HCT116 (cell line): ENCODE measurements at regions not wholly inside any gene's neighbourhood (a gene's known extent, or its start where the extent isn't known, plus 50 kb on each side); places are given as distances from the start of the nearest gene placed in this dataset.
A peak's percentile ranks its signal among the peaks of the same experiment; 100 is the strongest.

Source experiments
- ATAC-seq: fragments of 200-7000 bp; cut with Tn5 transposase; 2 replicates; pipeline ENCODE4 v1.9.1; 2020; ENCODE audit warnings: mild to moderate bottlenecking, moderate library complexity
- BruUV-seq: library from RNA; stranded (reverse); fragments of 400-500 nt; replicated peaks from 2 replicates; lab custom pipeline; 2021; lab: Mats Ljungman, UMichigan
- CTCF ChIA-PET: fragments of 300-600 bp; sonication (Branson Sonifier 250); formaldehyde crosslinking; loops from one replicate; lab custom pipeline; 2021; ENCODE audit warnings: antibody characterized with exemption; lab: Charles Lee
- POLR2A ChIA-PET: fragments of 300-600, 350-600 bp; sonication (Branson Sonifier 250); formaldehyde crosslinking; loops from one replicate; lab custom pipeline; 2021; ENCODE audit warnings: antibody characterized with exemption; lab: Charles Lee
- RAD21 ChIA-PET, 2 experiments: fragments of 300-600 bp; sonication (Branson Sonifier 250); formaldehyde crosslinking; loops; one replicate each; lab custom pipeline; 2023; ENCODE audit warnings: low total read pairs in 2 of 2; ENCODE audit not compliant: uncharacterized antibody in 2 of 2, unreplicated experiment in 2 of 2, low non-redundant PET in 1 of 2; lab: Charles Lee
- DNase-seq: peaks from one replicate; pipeline ENCODE4 v3.0.0-alpha.2; 2010; ENCODE audit warnings: low read depth, low spot score
- H2AFZ ChIP-seq: fragments of 200-600 bp; shearing (Covaris generic), sonication (generic); 2 replicates; pipeline ENCODE4 v1.6.1; 2017; ENCODE audit warnings: low read depth, mixed run types, mixed read lengths, antibody characterized with exemption, low read length; ENCODE audit not compliant: poor library complexity, severe bottlenecking
- H3K27ac ChIP-seq: 2 replicates; pipeline ENCODE4 v1.5.1; 2012; ENCODE audit warnings: low read depth, low read length
- H3K27me3 ChIP-seq: fragments of 200-600 bp; sonication (generic); 2 replicates; pipeline ENCODE4 v1.6.1; 2016; ENCODE audit warnings: mixed run types, low read length, mixed read lengths; ENCODE audit not compliant: insufficient read depth
- H3K36me3 ChIP-seq, 2 experiments: fragments of 200-500 bp in 1 of 2; fragments of 200-600 bp in 1 of 2; sonication (Bioruptor generic) in 1 of 2; sonication (generic) in 1 of 2; 2 replicates each; pipeline versions ENCODE4 v1.5.1 to v1.6.1; 2014 to 2016; ENCODE audit warnings: low read length in 2 of 2, inconsistent platforms in 1 of 2, mixed read lengths in 1 of 2, mixed run types in 1 of 2; ENCODE audit not compliant: insufficient read depth in 2 of 2, control insufficient read depth in 1 of 2
- H3K4me1 ChIP-seq, 2 experiments: fragments of 200-600 bp in 1 of 2; sonication (generic) in 1 of 2; 2 replicates each; pipeline versions ENCODE4 v1.5.1 to v1.6.1; 2012 to 2017; ENCODE audit warnings: low read length in 2 of 2, inconsistent platforms in 1 of 2, mild to moderate bottlenecking in 1 of 2, mixed read lengths in 1 of 2, mixed run types in 1 of 2, moderate library complexity in 1 of 2; ENCODE audit not compliant: insufficient read depth in 2 of 2, control insufficient read depth in 1 of 2
- H3K4me2 ChIP-seq: fragments of 200-600 bp; sonication (generic); 2 replicates; pipeline ENCODE4 v1.6.1; 2017; ENCODE audit warnings: mixed run types, low read length, mixed read lengths
- H3K4me3 ChIP-seq, 2 experiments: fragments of 200-600 bp in 1 of 2; sonication (generic) in 1 of 2; replicated peaks in 1 of 2; 2 replicates each; pipeline ENCODE4 v1.5.1; 2011 to 2016; ENCODE audit warnings: low read length in 2 of 2, control low read depth in 1 of 2, low read depth in 1 of 2, mild to moderate bottlenecking in 1 of 2, mixed read lengths in 1 of 2, mixed run types in 1 of 2
- H3K79me2 ChIP-seq: fragments of 200-600 bp; sonication (generic); 2 replicates; pipeline ENCODE4 v1.6.1; 2017; ENCODE audit warnings: mild to moderate bottlenecking, mixed run types, low read length, moderate library complexity, mixed read lengths; ENCODE audit not compliant: insufficient read depth
- H3K9ac ChIP-seq: fragments of 200-600 bp; sonication (generic); 2 replicates; pipeline ENCODE4 v1.6.1; 2016; ENCODE audit warnings: low read length, mixed read lengths
- H3K9me2 ChIP-seq: fragments of 200-600 bp; sonication (generic), shearing (Covaris generic); 2 replicates; pipeline ENCODE4 v1.6.1; 2017; ENCODE audit warnings: mixed run types, mild to moderate bottlenecking, moderate library complexity; ENCODE audit not compliant: insufficient read depth
- H3K9me3 ChIP-seq, 2 experiments: fragments of 200-500 bp in 1 of 2; fragments of 200-600 bp in 1 of 2; sonication (Bioruptor generic) in 1 of 2; sonication (generic) in 1 of 2; 2 replicates each; pipeline ENCODE4 v1.6.1; 2014 to 2017; ENCODE audit warnings: low read length in 2 of 2, mixed read lengths in 2 of 2, inconsistent platforms in 1 of 2, low read depth in 1 of 2, mild to moderate bottlenecking in 1 of 2, mixed run types in 1 of 2, moderate library complexity in 1 of 2; ENCODE audit not compliant: control insufficient read depth in 1 of 2, insufficient read depth in 1 of 2
- H4K20me1 ChIP-seq: fragments of 200-600 bp; sonication (generic), shearing (Covaris generic); 2 replicates; pipeline ENCODE4 v1.6.1; 2017; ENCODE audit warnings: mixed run types, mild to moderate bottlenecking, moderate library complexity; ENCODE audit not compliant: insufficient read depth
- CBX3 ChIP-seq: IDR thresholded peaks from 2 replicates; pipeline ENCODE4 v1.6.1; 2012; ENCODE audit warnings: low read depth
- CEBPB ChIP-seq: IDR thresholded peaks from 2 replicates; pipeline ENCODE4 v1.6.1; 2012; ENCODE audit warnings: low read depth
- EGR1 ChIP-seq: IDR thresholded peaks from 2 replicates; pipeline ENCODE4 v1.6.1; 2012; ENCODE audit warnings: low read depth
- EZH2phosphoT487 ChIP-seq: fragments of 200-600 bp; IDR thresholded peaks from 2 replicates; pipeline ENCODE4 v1.6.1; 2018; ENCODE audit warnings: antibody characterized with exemption, borderline replicate concordance
- FOSL1 ChIP-seq: IDR thresholded peaks from 2 replicates; pipeline ENCODE4 v1.6.1; 2012; ENCODE audit warnings: low read depth
- JUND ChIP-seq: IDR thresholded peaks from 2 replicates; pipeline ENCODE4 v1.6.1; 2012
- POLR2A ChIP-seq: IDR thresholded peaks from 2 replicates; pipeline ENCODE4 v1.7.0; 2011; ENCODE audit warnings: borderline replicate concordance; ENCODE audit not compliant: insufficient read depth, insufficient read length; ENCODE audit errors: extremely low read depth
- RAD21 ChIP-seq: IDR thresholded peaks from 2 replicates; pipeline ENCODE4 v1.6.1; 2012; ENCODE audit warnings: low read depth, mild to moderate bottlenecking
- SP1 ChIP-seq: IDR thresholded peaks from 2 replicates; pipeline ENCODE4 v1.6.1; 2012; ENCODE audit warnings: low read depth
- SRF ChIP-seq: IDR thresholded peaks from 2 replicates; pipeline ENCODE4 v1.6.1; 2012; ENCODE audit warnings: low read depth
- TCF7L2 ChIP-seq: IDR thresholded peaks from 2 replicates; pipeline ENCODE4 v1.7.0; 2011; ENCODE audit warnings: borderline replicate concordance, inconsistent platforms; ENCODE audit not compliant: insufficient read depth, insufficient read length; ENCODE audit errors: extremely low read depth
- ZFX ChIP-seq: fragments of 450-650 bp; IDR thresholded peaks from 2 replicates; pipeline ENCODE4 v1.6.1; 2017
- ZNF274 ChIP-seq: fragments of 200-500 bp; sonication (Bioruptor generic); IDR thresholded peaks from 2 replicates; pipeline ENCODE4 v1.6.1; 2014; ENCODE audit warnings: mild to moderate bottlenecking, low read depth, low read length, inconsistent platforms
- intact Hi-C: fragments of 100-400 bp; cut with micrococcal nuclease; formaldehyde crosslinking; loops from 2 replicates; pipeline ENCODE4 v1.10.0; 2022
- TF ChIP-seq, protein P1 (sequence below): IDR thresholded peaks from 2 replicates; pipeline ENCODE4 v1.6.1; 2012
- TF ChIP-seq, protein P2 (sequence below), 3 experiments: fragments of 200-600 bp in 1 of 3; sonication (generic) in 1 of 3; IDR thresholded peaks in 2 of 3; conservative IDR thresholded peaks in 1 of 3; 2 replicates each; pipeline ENCODE4 v1.5.1; 2012 to 2017; ENCODE audit warnings: low read depth in 2 of 3, low read length in 2 of 3, antibody characterized with exemption in 1 of 3, borderline replicate concordance in 1 of 3, control low read depth in 1 of 3, mild to moderate bottlenecking in 1 of 3, mixed read lengths in 1 of 3, mixed run types in 1 of 3, moderate library complexity in 1 of 3; ENCODE audit not compliant: insufficient read depth in 1 of 3
- TF ChIP-seq, protein P3 (sequence below): IDR thresholded peaks from 2 replicates; pipeline ENCODE4 v1.6.1; 2011; ENCODE audit warnings: mild to moderate bottlenecking, low read length, moderate library complexity; ENCODE audit not compliant: insufficient replicate concordance; ENCODE audit errors: extremely low read depth
- TF ChIP-seq, protein P4 (sequence below): IDR thresholded peaks from 2 replicates; pipeline ENCODE4 v1.6.1; 2012; ENCODE audit warnings: low read depth

DNA sequence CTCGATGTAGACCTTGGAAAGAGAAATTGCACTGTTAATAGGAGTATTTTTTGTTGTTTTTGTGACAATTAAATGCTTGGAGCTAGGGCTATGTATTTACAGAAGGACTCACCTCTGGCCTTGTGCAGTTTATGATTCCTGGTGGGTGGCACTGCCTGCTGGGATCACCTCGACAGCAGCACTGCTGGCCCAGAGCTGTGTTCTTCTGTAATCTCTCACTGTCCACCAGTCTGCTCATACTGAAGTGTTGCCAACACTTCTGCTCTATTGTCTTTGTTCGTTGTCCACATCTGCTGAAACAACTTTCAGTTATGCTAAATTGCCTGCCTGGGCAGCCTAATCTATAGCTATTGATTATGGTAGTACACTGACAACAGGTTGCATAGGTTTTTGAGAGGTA is 194.4 kb upstream of the ANK2 start (continued):
- TF ChIP-seq TCF7L2 (no peak), EZH2phosphoT487 (no peak), ZFX (no peak), FOSL1 (no peak), RAD21 (no peak), POLR2A (no peak), EGR1 (no peak), CBX3 (no peak), JUND (no peak)
- TF ChIP-seq, protein P1, sequence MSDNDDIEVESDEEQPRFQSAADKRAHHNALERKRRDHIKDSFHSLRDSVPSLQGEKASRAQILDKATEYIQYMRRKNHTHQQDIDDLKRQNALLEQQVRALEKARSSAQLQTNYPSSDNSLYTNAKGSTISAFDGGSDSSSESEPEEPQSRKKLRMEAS = no peak

DNA sequence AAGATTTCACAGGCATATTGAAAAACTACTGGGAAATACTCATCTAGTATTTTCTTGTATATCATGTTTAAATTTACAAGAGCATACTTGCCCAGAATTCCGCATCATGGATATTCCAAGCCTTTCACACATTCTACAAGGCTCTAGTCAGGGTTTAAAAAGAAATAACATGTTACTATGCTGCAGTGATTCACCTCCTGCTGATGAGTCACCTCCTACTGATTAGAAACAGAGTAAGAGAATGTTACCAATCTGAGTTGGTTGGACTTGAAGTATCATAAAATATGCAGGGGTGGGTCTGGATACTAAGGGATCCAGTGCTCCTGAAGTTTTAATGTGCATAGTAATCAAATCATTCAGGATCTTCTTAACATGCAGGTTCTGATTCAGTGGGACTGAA is 192.0 kb upstream of the ANK2 start:
- BruUV-seq = no TSS peak
- TF ChIP-seq, protein P2, sequence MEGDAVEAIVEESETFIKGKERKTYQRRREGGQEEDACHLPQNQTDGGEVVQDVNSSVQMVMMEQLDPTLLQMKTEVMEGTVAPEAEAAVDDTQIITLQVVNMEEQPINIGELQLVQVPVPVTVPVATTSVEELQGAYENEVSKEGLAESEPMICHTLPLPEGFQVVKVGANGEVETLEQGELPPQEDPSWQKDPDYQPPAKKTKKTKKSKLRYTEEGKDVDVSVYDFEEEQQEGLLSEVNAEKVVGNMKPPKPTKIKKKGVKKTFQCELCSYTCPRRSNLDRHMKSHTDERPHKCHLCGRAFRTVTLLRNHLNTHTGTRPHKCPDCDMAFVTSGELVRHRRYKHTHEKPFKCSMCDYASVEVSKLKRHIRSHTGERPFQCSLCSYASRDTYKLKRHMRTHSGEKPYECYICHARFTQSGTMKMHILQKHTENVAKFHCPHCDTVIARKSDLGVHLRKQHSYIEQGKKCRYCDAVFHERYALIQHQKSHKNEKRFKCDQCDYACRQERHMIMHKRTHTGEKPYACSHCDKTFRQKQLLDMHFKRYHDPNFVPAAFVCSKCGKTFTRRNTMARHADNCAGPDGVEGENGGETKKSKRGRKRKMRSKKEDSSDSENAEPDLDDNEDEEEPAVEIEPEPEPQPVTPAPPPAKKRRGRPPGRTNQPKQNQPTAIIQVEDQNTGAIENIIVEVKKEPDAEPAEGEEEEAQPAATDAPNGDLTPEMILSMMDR (IDR thresholded peaks at IDR 0.05 in 2 of 3, conservative IDR thresholded peaks at IDR 0.05 in 1 of 3; ENCODE audit: borderline replicate concordance in 1 of 3, insufficient read depth in 1 of 3, low read depth in 2 of 3, low read length in 2 of 3) = no peak
- TF ChIP-seq EGR1 (no peak), SRF (0 out of 2 replicates have a peak, but pooled peaks have one; percentile 30), FOSL1 (peak; percentile 87), SP1 (peak; percentile 57), ZNF274 (no peak), CEBPB (no peak), CBX3 (0 out of 2 replicates have a peak, but pooled peaks have one; percentile 11), JUND (peak; percentile 82)
- TF ChIP-seq, protein P3, sequence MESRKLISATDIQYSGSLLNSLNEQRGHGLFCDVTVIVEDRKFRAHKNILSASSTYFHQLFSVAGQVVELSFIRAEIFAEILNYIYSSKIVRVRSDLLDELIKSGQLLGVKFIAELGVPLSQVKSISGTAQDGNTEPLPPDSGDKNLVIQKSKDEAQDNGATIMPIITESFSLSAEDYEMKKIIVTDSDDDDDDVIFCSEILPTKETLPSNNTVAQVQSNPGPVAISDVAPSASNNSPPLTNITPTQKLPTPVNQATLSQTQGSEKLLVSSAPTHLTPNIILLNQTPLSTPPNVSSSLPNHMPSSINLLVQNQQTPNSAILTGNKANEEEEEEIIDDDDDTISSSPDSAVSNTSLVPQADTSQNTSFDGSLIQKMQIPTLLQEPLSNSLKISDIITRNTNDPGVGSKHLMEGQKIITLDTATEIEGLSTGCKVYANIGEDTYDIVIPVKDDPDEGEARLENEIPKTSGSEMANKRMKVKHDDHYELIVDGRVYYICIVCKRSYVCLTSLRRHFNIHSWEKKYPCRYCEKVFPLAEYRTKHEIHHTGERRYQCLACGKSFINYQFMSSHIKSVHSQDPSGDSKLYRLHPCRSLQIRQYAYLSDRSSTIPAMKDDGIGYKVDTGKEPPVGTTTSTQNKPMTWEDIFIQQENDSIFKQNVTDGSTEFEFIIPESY = no peak
- TF ChIP-seq, protein P4, sequence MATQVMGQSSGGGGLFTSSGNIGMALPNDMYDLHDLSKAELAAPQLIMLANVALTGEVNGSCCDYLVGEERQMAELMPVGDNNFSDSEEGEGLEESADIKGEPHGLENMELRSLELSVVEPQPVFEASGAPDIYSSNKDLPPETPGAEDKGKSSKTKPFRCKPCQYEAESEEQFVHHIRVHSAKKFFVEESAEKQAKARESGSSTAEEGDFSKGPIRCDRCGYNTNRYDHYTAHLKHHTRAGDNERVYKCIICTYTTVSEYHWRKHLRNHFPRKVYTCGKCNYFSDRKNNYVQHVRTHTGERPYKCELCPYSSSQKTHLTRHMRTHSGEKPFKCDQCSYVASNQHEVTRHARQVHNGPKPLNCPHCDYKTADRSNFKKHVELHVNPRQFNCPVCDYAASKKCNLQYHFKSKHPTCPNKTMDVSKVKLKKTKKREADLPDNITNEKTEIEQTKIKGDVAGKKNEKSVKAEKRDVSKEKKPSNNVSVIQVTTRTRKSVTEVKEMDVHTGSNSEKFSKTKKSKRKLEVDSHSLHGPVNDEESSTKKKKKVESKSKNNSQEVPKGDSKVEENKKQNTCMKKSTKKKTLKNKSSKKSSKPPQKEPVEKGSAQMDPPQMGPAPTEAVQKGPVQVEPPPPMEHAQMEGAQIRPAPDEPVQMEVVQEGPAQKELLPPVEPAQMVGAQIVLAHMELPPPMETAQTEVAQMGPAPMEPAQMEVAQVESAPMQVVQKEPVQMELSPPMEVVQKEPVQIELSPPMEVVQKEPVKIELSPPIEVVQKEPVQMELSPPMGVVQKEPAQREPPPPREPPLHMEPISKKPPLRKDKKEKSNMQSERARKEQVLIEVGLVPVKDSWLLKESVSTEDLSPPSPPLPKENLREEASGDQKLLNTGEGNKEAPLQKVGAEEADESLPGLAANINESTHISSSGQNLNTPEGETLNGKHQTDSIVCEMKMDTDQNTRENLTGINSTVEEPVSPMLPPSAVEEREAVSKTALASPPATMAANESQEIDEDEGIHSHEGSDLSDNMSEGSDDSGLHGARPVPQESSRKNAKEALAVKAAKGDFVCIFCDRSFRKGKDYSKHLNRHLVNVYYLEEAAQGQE = no peak
- Histone ChIP-seq H2AFZ (no peak overlapping the region), H3K4me1 (peaks cover 5 to 11% of the 10 kb centered on the region in 2 experiments; a peak in 3 of 4 replicates), H3K27ac (no peak overlapping the region), H3K79me2 (no peaks in the 10 kb centered on the region), H3K9me2 (no peaks in the 10 kb centered on the region), H3K4me2 (peak overlapping the region; percentile 53), H3K4me3 (no peak overlapping the region), H3K36me3 (no peaks in the 10 kb centered on the region), H3K9me3 (no peaks in the 10 kb centered on the region), H4K20me1 (no peaks in the 10 kb centered on the region), H3K9ac (no peak overlapping the region), H3K27me3 (no peaks in the 10 kb centered on the region)
- ChIA-PET POLR2A (no interaction called here), CTCF (no interaction called here), RAD21 (no interaction called here)
- ATAC-seq = peak; percentile 76
- DNase-seq = peak; percentile 48
- intact Hi-C loops = loop anchor here (2.0 kb wide), 1 partner anchor 237 kb away; no protein-coding TSS in a partner anchor
